ENCODE measurements at regions not wholly inside any gene's neighbourhood (a gene's known extent, or its start where the extent isn't known, plus 50 kb on each side); places are given as distances from the start of the nearest gene placed in this dataset.

- Mint-ChIP-seq H3K27me3 (ENCODE audit: low read depth) (peaks cover 7% of the 10 kb centered on the region), H3K9me3 (peaks cover 18% of the 10 kb centered on the region), H3K4me1 (no peaks in the 10 kb centered on the region), H3K36me3 (no peaks in the 10 kb centered on the region), H3K27ac (no peak overlapping the region), H3K4me3 (no peak overlapping the region)
- TF ChIP-seq, protein P1, sequence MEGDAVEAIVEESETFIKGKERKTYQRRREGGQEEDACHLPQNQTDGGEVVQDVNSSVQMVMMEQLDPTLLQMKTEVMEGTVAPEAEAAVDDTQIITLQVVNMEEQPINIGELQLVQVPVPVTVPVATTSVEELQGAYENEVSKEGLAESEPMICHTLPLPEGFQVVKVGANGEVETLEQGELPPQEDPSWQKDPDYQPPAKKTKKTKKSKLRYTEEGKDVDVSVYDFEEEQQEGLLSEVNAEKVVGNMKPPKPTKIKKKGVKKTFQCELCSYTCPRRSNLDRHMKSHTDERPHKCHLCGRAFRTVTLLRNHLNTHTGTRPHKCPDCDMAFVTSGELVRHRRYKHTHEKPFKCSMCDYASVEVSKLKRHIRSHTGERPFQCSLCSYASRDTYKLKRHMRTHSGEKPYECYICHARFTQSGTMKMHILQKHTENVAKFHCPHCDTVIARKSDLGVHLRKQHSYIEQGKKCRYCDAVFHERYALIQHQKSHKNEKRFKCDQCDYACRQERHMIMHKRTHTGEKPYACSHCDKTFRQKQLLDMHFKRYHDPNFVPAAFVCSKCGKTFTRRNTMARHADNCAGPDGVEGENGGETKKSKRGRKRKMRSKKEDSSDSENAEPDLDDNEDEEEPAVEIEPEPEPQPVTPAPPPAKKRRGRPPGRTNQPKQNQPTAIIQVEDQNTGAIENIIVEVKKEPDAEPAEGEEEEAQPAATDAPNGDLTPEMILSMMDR (IDR thresholded peaks at IDR 0.05; ENCODE audit: unreplicated experiment): no peak
- no peak for DNase-seq (ENCODE audit: low spot score in 2 of 2, unreplicated experiment in 2 of 2)
Observed at GRCh38 chr1:14031461-14031860, 331.5 kb downstream of the PRDM2 start.

- no peak for DNase-seq (ENCODE audit: low spot score in 2 of 2, unreplicated experiment in 2 of 2)
- TF ChIP-seq, protein P1 (IDR thresholded peaks at IDR 0.05; ENCODE audit: unreplicated experiment): no peak
- no peaks in the 10 kb centered on the region for H3K4me1 Mint-ChIP-seq
- H3K9me3 Mint-ChIP-seq: peaks cover 18% of the 10 kb centered on the region
- peaks cover 7% of the 10 kb centered on the region for H3K27me3 Mint-ChIP-seq (ENCODE audit: low read depth)
- H3K36me3 Mint-ChIP-seq: no peaks in the 10 kb centered on the region
- H3K4me3 Mint-ChIP-seq: no peak overlapping the region
- no peak overlapping the region for H3K27ac Mint-ChIP-seq
Observed at GRCh38 chr1:14034506-14034905, 334.5 kb downstream of the PRDM2 start.

DNA sequence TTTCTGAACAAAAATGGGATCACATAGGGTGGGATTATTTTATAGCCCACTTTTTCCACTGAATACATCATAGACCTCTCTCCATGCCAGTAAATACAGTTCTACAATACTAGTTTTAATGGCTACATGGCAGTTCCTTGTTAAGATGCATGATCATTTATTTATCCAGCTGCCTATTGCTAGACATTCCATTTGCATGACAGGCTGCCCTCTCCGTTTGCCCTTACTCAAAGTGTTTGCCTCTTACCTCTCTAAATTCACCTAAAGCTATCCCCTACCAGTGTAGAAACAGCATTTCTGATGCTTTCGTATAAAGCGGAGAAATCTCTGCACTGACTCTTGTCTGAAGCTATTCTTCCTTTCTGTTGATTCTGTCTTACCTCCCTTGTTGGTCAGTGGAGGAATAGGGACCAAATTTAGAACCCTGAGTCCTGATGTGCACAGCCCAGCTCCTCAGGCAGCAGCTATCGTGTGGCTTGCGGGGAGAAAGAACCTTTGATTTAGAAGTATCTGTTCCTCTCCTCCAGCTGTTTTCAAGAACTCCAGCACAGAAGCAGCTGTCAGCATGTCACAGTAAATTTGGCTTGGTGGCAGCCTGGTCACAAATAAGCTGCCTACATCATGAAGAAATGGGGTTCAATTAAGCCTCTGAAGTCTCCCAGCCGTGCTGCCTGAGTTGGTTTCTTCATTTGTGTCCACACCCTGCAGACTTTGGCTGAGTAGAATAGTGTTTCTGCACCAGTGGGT, 337.3 kb downstream of the PRDM2 start:
- no peak for DNase-seq (ENCODE audit: low spot score in 2 of 2, unreplicated experiment in 2 of 2)

DNA sequence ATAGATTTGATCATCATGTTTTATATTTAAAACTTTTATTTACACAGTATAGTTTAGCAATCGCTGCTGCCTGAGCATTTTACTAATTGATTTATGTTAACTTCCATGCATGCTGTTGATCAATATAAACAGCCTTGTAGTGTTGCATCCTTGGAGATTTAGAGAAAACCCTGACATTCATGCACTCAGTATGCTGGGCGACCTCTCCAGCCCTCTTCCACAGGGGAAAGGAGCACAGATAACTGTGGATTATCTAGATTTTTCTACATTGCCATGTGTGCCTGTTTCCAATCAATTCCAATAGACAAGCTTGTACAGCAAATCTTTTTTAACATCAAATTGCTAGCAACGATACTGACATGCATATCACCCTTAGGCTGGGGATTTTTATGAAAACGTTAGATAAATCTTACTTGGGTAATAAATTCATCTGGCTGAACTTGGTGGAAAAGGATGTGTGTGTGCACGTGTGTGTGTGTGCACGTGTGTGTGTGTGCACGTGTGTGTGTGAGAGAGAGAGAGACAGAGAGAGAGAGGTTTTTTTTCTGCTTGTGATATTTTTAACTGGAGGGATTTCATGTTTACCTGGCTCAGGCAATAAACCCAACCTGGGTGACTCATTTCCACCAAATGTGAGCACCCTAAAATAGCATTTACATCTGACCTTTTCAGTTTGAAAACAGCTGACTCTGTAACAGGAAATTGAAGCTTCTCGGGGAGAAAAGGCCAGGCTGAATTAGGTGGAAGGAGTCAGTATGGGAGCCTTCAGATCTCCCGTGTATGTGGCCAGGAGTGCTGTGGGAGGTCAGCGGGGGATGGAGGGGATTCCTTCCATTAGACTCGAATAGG, 339.8 kb downstream of the PRDM2 start:
- Mint-ChIP-seq H3K27me3 (ENCODE audit: low read depth) (peaks cover 5% of the 10 kb centered on the region), H3K4me1 (no peaks in the 10 kb centered on the region), H3K4me3 (no peak overlapping the region), H3K9me3 (peaks cover 27% of the 10 kb centered on the region), H3K36me3 (no peaks in the 10 kb centered on the region), H3K27ac (no peak overlapping the region)
- no peak for DNase-seq (ENCODE audit: low spot score in 2 of 2, unreplicated experiment in 2 of 2)
- TF ChIP-seq, protein P1 (IDR thresholded peaks at IDR 0.05; ENCODE audit: unreplicated experiment): no peak

More for the DNA sequence above, 337.3 kb downstream of the PRDM2 start:
- TF ChIP-seq, protein P1 (IDR thresholded peaks at IDR 0.05; ENCODE audit: unreplicated experiment): no peak
- no peak overlapping the region for H3K4me3 Mint-ChIP-seq
- peaks cover 5% of the 10 kb centered on the region for H3K27me3 Mint-ChIP-seq (ENCODE audit: low read depth)
- H3K27ac Mint-ChIP-seq: no peak overlapping the region
- H3K9me3 Mint-ChIP-seq: peaks cover 32% of the 10 kb centered on the region
- no peaks in the 10 kb centered on the region for H3K36me3 Mint-ChIP-seq
- H3K4me1 Mint-ChIP-seq: no peaks in the 10 kb centered on the region

DNA sequence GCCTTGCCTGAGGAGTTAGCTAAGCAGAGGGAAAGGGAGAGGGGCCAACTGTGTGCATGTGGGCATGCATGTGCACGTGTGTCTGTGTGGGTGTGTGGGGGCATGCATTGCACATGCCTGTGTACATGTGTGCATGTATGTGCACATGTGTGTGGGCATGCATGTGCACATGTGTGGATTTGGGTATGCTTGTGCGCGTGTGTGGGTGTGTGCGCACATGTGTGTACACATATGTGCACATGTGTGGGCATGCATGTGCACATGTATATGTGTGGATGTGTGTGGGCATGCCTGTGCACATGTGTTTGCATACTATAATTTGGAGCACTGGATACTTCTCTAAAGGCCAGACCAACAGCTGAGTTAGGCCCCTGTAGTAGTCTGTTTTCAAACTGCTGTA, 350.0 kb downstream of the PRDM2 start:
- peaks cover 4% of the 10 kb centered on the region for H3K9me3 Mint-ChIP-seq
- no peak for DNase-seq (ENCODE audit: low spot score in 2 of 2, unreplicated experiment in 2 of 2)
- H3K36me3 Mint-ChIP-seq: no peaks in the 10 kb centered on the region
- no peak overlapping the region for H3K27ac Mint-ChIP-seq
- TF ChIP-seq, protein P1 (IDR thresholded peaks at IDR 0.05; ENCODE audit: unreplicated experiment): no peak
- H3K4me1 Mint-ChIP-seq: no peaks in the 10 kb centered on the region
- H3K4me3 Mint-ChIP-seq: no peak overlapping the region
- peaks cover 10% of the 10 kb centered on the region for H3K27me3 Mint-ChIP-seq (ENCODE audit: low read depth)

Measured in mesothelial cell of epicardium (in vitro differentiated cells).